GM21619 (cell line): ENCODE measurements at regions not wholly inside any gene's neighbourhood (a gene's known extent, or its start where the extent isn't known, plus 50 kb on each side); places are given as distances from the start of the nearest gene placed in this dataset.

ENCODE experiments used
- ATAC-seq: cut with Tn5 transposase; IDR thresholded peaks from one replicate; pipeline ENCODE4 v1.9.1; 2021; ENCODE audit not compliant: unreplicated experiment

GRCh38 chr15:38646716-38647115 lies 82.1 kb upstream of the RASGRP1 start:
- no peak for ATAC-seq

DNA sequence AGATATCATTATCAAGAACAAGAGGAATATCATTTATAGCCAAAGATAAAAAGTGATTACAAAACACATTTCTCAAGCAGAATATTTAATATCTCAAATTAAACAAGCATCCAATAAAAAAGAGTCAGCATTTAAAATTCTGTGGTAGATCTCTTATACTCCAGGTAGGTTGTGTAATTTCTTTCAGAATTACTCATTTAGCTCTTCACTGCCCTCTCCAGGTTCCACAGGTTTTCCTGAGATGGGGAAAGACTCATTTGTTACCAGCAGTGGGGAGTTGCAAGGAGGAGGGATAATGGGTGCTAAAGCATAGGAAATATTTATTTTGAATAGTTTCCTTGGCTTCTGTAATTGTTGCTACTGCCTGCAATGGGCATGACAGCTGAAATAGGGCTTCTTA lies 83.1 kb upstream of the RASGRP1 start:
- no peak for ATAC-seq

- ATAC-seq, result no peak
Measured at GRCh38 chr15:38648121-38648843, 83.7 kb upstream of the RASGRP1 start.

DNA sequence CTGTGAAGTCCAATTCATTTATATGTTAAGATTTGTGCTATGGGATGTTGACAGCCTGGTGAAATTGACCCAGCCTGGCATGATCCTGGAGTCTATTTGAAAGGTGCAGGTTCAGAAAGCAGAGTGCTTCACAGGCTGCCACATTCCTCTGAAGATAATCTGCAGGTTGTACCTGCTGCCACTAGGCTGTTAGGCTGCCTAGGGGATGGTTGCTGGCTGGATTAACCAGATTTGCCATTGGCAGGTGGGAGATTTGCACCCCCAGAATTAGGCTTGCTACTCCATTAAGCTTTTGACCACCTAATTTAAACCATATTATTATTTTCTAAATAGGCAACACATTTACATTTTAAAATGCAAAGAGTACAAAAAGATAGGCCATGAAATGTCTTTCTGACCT lies 85.8 kb upstream of the RASGRP1 start:
- ATAC-seq, result no peak

- no peak for ATAC-seq
Measured at GRCh38 chr15:38650936-38651327, 86.3 kb upstream of the RASGRP1 start.

- ATAC-seq, result no peak
Measured at GRCh38 chr15:38651328-38652038, 86.9 kb upstream of the RASGRP1 start.

DNA sequence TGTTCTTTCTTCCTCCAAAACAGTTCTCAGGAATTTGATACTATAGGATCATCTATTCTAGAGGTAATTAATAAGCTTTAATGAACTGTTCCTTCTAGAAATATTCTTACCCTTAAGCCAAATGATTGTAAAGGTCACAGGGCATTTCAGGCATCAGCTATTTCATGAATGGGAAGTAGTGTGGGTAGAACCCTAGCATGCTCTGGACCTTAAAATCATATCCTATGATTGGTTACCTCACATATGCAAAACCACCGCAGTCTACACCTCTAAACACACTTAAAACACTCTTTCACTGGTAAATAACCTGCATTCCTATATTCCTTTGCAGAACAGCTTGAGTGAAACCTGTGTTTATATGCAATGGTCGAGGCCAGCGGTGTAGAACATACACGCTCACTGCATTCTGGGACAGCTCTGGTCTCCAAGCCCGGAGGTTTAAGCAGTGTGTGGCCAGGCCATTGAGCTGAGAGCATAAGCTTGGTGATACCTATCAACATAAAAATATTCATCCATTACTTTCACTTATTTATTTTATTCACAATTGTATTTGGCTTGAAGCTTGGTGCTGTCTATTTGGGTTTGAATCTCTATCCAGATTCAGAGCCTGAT lies 87.7 kb upstream of the RASGRP1 start:
- ATAC-seq, result no peak

GRCh38 chr15:38652998-38653397 lies 88.4 kb upstream of the RASGRP1 start:
- no peak for ATAC-seq

GRCh38 chr15:38658431-38658830 lies 93.8 kb upstream of the RASGRP1 start:
- ATAC-seq, result no peak

DNA sequence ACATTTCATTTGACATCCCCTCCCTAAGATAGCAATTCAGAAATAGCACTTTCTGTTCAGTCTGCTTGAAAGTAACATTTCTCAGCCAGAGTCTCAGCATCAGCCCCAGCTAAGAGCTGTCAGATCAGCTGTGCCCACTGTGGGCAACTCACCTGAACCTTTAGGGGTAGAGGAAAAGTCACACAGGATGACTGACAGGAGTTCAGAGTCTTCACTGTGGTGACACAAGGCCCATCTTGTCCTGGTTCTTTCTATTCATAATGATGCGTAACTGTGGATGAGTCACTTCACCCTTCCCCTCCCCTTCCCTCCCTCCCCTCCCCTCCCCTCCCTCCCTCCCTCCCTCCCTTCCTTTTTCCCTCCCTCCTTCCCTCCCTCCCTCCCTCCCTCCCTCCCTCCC lies 96.1 kb upstream of the RASGRP1 start:
- no peak for ATAC-seq

GRCh38 chr15:38662033-38662802 lies 97.6 kb upstream of the RASGRP1 start:
- no peak for ATAC-seq

GRCh38 chr15:38662805-38663204 lies 98.2 kb upstream of the RASGRP1 start:
- ATAC-seq, result no peak

DNA sequence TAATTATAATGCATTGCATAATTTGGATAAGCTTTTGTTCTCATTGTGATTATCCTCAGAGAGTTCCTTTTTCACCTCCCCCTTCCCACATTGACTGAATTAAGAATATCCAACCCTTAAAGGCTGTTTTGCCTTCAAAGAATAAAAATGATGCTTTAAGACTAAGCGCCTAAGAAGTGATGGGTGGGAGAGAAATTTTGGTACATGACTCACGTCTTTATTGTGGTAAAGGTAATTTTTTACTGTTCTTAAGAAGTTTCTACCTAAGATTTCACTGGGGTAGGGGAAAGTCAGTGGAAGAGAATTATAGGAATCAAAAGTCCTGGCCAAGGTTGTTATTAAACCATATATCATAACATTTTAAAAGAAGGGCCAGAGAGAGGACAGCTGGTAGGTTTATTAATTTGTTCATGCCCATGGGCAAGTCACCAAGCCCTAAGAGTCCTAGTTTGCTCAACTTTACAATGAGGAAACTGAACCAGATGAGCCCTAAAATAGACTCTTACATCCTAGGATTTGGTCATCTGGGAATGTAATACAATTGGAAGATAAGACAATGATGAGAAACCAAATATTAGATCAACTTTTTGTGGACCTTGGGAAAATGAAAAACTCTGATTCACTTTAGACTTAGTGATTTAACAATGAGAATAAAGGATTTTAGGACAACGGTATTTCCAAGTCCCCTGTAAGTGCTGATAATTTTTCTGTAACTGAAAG lies 101.1 kb upstream of the RASGRP1 start:
- ATAC-seq, result no peak

DNA sequence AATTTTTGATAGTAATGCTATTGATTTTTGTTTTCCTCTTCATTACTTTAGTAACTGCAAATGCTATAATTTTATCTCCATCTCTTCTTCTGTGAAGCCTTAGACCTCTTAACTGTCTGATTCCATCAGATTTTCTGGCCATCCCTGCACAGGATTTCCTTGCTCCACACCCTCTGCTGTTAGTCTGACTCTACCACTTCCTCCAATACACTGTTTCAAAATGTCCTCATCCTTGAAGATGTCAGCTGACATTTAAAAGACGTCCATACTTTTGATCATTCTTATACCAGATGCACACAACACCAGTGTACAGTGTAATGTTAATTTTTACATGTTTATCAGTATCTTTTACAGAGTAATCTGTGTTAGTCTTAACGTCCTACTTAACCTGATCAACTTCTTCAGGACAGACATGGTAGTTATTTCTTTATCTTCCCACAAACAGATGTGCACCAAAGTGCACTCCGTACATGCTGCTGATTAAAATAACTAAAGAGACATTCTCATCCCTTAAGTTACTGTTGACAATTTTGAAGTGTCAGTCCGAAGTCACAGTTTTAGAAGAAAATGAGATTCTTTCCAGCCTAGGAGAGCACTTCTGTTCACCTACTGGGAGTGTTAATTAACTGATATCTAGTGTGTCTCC lies 102.4 kb upstream of the RASGRP1 start:
- no peak for ATAC-seq

DNA sequence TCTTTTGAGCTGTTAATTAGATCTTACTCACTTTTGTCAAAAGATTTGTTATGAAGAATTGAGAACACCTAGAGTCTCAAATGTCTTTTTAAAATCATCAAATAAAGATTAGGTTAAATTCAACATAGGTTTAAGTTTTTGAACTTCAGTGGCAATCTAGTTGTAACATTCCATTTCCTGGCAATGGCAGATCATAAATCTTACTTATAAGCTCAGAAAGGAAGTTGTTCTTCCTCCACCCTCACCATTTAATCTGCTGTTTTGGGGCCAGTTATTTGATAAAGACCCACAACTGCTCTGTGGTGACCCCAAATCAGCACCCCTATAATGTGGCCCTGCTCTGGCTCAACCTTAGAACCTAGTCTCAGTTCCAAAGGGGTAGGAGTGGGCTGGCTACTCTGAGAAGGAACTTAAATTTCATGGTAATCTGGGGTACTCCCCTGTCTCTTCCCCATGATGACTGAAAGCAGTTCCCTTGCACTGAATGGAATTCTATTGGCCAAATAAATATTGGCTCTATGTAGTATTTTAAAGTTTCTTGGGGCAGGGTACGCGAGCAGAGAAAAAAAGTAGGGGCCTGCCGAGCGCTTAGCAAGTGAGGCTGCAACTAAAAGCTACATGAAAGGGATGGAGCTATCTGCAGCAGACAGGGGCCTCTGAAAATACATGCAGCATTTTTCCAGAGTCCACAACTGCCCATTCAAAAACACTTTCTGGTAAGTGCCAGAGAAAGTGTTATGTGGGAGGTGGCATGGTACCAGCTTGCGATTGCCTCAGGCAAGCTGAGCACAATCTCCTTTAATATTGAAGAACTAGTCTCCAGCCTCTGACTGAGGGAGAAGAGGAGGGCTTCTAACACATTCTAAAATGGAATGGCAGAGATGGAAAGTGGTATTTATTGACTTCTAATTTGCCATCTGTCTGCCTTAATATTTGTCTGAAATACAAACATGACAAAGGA lies 103.6 kb upstream of the RASGRP1 start:
- no peak for ATAC-seq

DNA sequence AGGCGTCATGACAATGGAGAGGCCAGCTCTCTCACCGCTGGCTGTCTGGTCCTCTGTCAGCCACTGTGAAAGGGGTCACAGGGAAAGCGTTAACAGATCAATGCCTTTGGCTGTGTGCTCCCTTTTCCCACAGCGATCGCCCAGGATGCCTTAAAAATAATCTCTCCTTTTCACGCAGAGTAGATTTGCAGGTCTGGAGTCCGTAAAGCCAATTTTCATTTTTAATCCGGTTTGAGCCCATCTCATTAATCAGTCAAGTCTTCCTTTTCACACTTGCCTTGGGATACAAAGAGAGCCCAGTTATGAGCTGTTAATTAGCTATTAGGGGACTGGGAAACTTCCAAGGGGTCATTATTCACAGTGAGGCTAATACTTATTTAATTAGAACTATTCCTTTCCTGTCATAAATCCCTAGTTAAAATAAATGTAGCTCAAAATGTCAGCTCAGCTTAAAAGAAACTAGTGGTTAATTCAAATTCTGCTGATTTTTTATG lies 104.3 kb upstream of the RASGRP1 start:
- ATAC-seq, result no peak

DNA sequence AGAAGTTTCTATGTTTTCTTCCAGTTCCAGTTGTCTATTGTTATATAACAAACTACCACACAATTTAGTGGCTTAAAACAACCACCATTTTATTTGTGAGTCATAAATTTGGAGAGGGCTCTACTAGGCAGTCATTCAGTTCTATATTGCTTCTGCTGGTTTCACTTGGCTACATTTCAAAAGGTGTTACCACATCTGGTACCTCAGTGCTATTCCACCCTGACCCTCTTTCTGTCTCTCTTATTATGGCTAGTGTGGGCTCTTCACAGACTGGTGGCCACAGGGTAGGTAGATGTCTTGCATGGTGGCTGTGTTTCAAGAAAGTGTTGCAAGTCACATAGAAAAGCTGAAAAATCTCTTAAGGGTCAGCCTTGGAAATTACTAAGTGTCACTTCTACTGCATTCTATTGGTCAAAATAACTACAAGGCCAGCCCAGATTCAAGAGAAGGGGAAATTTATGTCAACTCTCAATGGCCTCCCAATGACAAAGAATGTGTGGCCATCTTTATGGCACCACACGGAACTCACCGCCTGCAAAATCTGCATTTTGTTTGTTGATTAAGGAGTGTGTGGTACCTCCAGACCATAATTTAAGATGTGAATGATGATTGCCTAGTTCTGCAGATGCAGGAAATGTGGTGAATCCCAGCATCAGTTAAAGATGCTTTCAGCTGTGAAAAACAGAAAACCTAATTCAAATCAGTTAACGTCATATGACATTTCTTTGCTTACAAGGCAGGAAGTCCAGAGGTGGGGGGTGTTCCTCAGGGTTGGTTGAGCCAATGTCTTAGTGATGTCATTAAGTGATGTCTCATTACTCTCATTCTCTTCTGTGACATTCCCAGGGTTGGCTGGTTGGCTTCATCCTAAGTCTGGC lies 105.8 kb upstream of the RASGRP1 start:
- ATAC-seq, result peak; percentile 42

GRCh38 chr15:38671006-38671387 lies 106.4 kb upstream of the RASGRP1 start:
- no peak for ATAC-seq
